Brain microvascular endothelial cell (primary cell): ENCODE measurements at regions not wholly inside any gene's neighbourhood (a gene's known extent, or its start where the extent isn't known, plus 50 kb on each side); places are given as distances from the start of the nearest gene placed in this dataset.
A peak's percentile ranks its signal among the peaks of the same experiment; 100 is the strongest.

Source experiments
- DNase-seq: peaks from one replicate; pipeline ENCODE4 v3.0.0-alpha.2; 2020
- H3K27ac ChIP-seq: fragments of 250-450 bp; sonication (Bioruptor Pico); 2 replicates; pipeline ENCODE4 v1.5.1; 2020; ENCODE audit warnings: mild to moderate bottlenecking, moderate library complexity
- H3K27me3 ChIP-seq: fragments of 250-450 bp; sonication (Bioruptor Pico); replicated peaks from 2 replicates; pipeline ENCODE4 v1.5.1; 2020; ENCODE audit warnings: mild to moderate bottlenecking
- H3K36me3 ChIP-seq: fragments of 250-450 bp; sonication (Bioruptor Pico); replicated peaks from 2 replicates; pipeline ENCODE4 v1.5.1; 2020; ENCODE audit warnings: mild to moderate bottlenecking
- H3K4me3 ChIP-seq: 2 replicates; pipeline ENCODE4 v1.5.1; 2011; ENCODE audit warnings: low read depth, mild to moderate bottlenecking, control low read depth, low read length, moderate library complexity
- in situ Hi-C: cut with HindIII; loops from 2 replicates; pipeline ENCODE4 v1.10.0; 2017; ENCODE audit warnings: low sequenced_read_pairs, low pct_ligation_motif_present
- TF ChIP-seq, protein P1 (sequence below): IDR thresholded peaks from 2 replicates; pipeline ENCODE4 v1.5.1; 2011; ENCODE audit warnings: low read depth, mild to moderate bottlenecking, moderate library complexity, low read length, control low read depth, inconsistent platforms; ENCODE audit errors: missing control alignments

DNA sequence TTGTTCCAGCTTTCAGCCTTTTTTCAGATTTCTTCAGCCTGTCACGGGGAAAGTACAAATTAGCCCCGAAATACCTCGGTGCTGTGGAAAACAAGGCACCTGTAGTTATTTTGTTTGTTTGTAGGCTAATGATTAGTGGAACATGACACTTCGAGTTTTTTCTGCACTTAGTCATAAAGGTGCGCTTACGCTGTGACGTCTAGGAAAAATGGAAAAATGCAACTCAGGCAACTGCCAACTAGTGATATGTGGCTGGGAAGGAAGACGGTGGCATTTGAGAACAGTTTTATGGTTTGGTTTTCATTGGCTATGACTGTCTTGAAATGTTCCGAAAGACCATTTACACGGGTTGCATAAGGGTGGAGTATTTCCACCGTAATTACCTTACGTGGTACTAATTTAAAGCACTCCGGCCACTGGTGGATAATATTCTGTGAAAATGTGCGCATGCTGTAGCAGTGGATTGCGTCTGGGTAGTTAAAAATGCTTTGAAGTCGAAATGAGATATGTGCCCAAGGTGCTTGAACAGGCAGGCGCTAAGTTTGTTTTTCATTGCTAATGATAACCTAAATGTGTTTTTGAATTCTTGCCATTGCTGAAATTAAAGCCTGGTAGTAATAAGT lies 94.5 kb upstream of the CELF2 start:
- no peaks in the 10 kb centered on the region for H3K27me3 ChIP-seq
- in situ Hi-C loops, result no loop called here
- H3K36me3 ChIP-seq, result no peaks in the 10 kb centered on the region
- H3K4me3 ChIP-seq, result no peak overlapping the region
- no peak for DNase-seq
- no peak overlapping the region for H3K27ac ChIP-seq
- TF ChIP-seq, protein P1, sequence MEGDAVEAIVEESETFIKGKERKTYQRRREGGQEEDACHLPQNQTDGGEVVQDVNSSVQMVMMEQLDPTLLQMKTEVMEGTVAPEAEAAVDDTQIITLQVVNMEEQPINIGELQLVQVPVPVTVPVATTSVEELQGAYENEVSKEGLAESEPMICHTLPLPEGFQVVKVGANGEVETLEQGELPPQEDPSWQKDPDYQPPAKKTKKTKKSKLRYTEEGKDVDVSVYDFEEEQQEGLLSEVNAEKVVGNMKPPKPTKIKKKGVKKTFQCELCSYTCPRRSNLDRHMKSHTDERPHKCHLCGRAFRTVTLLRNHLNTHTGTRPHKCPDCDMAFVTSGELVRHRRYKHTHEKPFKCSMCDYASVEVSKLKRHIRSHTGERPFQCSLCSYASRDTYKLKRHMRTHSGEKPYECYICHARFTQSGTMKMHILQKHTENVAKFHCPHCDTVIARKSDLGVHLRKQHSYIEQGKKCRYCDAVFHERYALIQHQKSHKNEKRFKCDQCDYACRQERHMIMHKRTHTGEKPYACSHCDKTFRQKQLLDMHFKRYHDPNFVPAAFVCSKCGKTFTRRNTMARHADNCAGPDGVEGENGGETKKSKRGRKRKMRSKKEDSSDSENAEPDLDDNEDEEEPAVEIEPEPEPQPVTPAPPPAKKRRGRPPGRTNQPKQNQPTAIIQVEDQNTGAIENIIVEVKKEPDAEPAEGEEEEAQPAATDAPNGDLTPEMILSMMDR, result no peak

DNA sequence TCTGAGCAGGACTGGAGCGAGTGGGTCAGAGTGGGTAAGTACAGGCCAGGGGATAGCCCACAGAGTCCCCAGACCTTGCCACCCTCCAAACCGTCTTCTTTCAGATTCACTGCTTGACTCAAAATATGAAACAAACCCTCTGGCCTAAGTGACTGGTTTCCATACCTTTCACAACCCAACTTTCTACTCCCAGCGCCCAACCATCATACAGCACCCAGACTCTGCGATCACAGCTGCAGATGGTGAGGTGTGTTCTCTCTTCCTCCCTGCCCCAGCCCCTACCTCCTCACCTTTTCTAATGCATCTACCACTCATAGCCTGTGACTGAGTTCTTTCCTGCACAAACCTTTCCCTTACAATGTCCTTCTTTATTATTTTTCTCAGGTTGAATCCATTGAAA lies 92.0 kb upstream of the CELF2 start:
- H3K27ac ChIP-seq, result no peak overlapping the region
- in situ Hi-C loops, result no loop called here
- TF ChIP-seq, protein P1, result no peak
- H3K36me3 ChIP-seq, result no peaks in the 10 kb centered on the region
- DNase-seq, result no peak
- H3K4me3 ChIP-seq, result no peak overlapping the region
- no peaks in the 10 kb centered on the region for H3K27me3 ChIP-seq

DNA sequence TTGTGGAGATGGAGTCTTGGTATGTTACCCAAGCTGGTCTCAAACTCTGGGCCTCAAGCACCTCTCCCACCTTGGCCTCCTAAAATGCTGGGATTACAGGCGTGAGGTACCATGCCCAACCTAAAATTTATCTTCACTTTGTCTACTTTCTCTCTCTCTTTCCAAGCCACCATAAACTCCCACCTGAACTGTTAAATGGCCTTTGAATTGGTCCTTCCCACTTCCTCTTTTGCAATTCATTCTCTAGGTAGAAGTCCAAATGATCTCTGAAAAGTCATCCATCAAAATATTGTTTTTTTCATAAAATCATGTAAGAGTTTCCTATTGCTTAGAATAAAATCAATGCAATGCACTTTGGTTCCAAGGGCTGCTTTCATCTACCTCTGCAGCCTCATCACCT lies 90.1 kb upstream of the CELF2 start:
- Histone ChIP-seq H3K4me3 (no peak overlapping the region), H3K36me3 (no peaks in the 10 kb centered on the region), H3K27ac (no peak overlapping the region), H3K27me3 (no peaks in the 10 kb centered on the region)
- DNase-seq, result no peak
- TF ChIP-seq, protein P1, result no peak
- in situ Hi-C loops, result no loop called here

DNA sequence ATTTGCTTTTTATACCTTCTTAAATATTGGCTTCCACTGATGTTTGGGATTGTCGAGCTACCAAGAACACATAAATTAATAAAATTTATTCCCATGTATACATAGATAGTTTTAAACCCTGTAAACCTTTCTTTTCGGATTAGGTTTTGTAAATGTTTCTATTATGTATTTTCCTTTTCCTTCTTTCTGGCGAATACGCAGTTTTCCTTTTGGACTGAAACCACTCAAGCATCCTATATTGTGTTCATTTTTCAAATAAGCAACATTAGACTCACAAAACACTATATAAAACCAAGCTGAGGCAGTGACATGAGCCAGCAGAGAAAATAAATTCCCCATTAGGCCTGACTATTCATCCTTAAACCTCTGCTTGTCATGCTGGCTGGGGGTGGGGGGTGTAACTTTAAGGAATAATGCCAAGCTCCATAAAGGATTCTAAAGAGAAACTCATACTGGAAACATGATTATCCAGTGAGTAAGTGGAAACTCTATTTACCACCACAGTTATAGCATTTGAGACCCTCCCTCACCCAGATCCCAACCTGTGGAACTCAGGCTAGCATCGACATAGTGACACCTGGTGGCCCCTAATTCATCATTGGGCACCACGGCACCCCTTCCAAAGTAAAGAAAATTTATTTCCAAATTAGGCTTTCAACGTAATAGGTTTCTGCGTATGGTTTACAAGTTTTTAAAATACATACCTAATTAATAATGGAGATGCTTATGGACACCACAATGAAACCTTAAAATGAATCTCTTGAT lies 86.5 kb upstream of the CELF2 start:
- no peaks in the 10 kb centered on the region for H3K36me3 ChIP-seq
- in situ Hi-C loops, result no loop called here

DNA sequence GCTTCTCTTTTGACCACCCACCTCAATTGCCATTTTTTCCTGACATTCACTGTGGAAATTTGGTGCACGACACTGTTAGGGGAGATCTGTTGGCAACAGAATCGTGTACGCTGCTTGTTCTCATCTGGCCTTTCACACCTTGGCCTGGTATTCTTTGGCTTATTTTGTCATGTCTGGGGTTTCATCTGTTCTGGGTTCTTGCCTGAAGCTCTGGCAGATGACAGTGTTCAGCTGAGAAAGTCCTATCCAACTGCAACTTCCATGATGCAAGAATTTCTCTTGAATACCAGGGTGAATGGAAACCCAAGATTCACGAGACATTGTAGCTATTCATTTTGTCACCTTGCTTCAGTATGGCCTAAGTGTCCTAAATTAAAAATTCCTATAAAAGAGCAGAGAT lies 82.6 kb upstream of the CELF2 start:
- Histone ChIP-seq H3K4me3 (no peak overlapping the region), H3K27me3 (no peaks in the 10 kb centered on the region), H3K27ac (no peak overlapping the region), H3K36me3 (no peaks in the 10 kb centered on the region)
- TF ChIP-seq, protein P1, result no peak
- in situ Hi-C loops, result no loop called here
- no peak for DNase-seq

More for the DNA sequence above, 86.5 kb upstream of the CELF2 start:
- no peak for DNase-seq
- Histone ChIP-seq H3K4me3 (no peak overlapping the region), H3K27me3 (no peaks in the 10 kb centered on the region), H3K27ac (no peak overlapping the region)
- TF ChIP-seq, protein P1, result peak; percentile 20

DNA sequence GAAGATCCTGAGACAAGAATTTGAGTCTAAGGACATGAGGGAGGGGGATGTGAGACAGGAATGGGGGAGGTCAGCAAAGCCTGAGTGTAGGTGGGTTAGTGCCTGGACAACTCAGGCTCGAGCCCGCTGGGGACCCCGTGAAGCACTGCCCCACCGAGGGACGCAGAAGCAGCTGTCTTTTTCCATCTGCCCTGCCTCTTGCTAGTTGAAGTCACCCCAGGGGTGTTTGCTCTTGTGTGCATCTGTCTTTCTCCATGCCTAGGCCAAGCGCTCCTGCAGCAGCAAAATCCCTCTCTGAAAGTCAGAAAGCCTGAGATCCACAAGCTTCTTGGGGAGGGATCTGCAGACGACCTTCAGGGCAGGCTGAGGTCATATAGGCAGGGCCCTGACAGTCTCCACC lies 79.0 kb upstream of the CELF2 start:
- Histone ChIP-seq H3K4me3 (no peak overlapping the region), H3K27me3 (no peaks in the 10 kb centered on the region), H3K36me3 (no peaks in the 10 kb centered on the region), H3K27ac (no peak overlapping the region)
- TF ChIP-seq, protein P1, result no peak
- in situ Hi-C loops, result no loop called here
- DNase-seq, result no peak
